ENCODE measurements at regions not wholly inside any gene's neighbourhood (a gene's known extent, or its start where the extent isn't known, plus 50 kb on each side); places are given as distances from the start of the nearest gene placed in this dataset.

GRCh38 chr9:22175972-22176545 lies 167.0 kb upstream of the CDKN2B start:
- no peak for TF ChIP-seq CTCF (IDR thresholded peaks at IDR 0.05)
- TF ChIP-seq POLR2A (IDR thresholded peaks at IDR 0.05) = no peak
